Frontal cortex (tissue), 3 donors: ENCODE measurements at regions not wholly inside any gene's neighbourhood (a gene's known extent, or its start where the extent isn't known, plus 50 kb on each side); places are given as distances from the start of the nearest gene placed in this dataset.

Experiments
- DNase-seq, 2 donors: peaks; one replicate each; pipeline ENCODE4 v3.0.0; 2012; ENCODE audit warnings: low spot score in 2 of 2
- FAIRE-seq: peaks from 2 replicates; lab custom pipeline; 2012; peaks lifted over from hg19 to GRCh38; lab: Jason Lieb, UNC
- donor health status: control.
- donor health status: control.
- donor health status: control.

GRCh38 chrX:8873102-8873501, 71.9 kb upstream of the FAM9A start:
- no peak for DNase-seq

GRCh38 chrX:8870411-8870810, 69.2 kb upstream of the FAM9A start:
- no peak for FAIRE-seq
- DNase-seq, result no peak

More at GRCh38 chrX:8873102-8873501, 71.9 kb upstream of the FAM9A start:
- FAIRE-seq, result no peak

- FAIRE-seq (no peak), DNase-seq (no peak)
Observed at GRCh38 chrX:8869812-8870211, 68.6 kb upstream of the FAM9A start.

- DNase-seq, result no peak
- FAIRE-seq, result no peak
Observed at GRCh38 chrX:8868906-8869305, 67.7 kb upstream of the FAM9A start.

GRCh38 chrX:8868070-8868773, 67.0 kb upstream of the FAM9A start:
- FAIRE-seq, result no peak
- DNase-seq, result no peak

- no peak for DNase-seq
- no peak for FAIRE-seq
Observed at GRCh38 chrX:8867406-8867805, 66.2 kb upstream of the FAM9A start.

GRCh38 chrX:8864161-8864560, 63.0 kb upstream of the FAM9A start:
- DNase-seq (no peak), FAIRE-seq (no peak)

- FAIRE-seq (no peak), DNase-seq (no peak)
Observed at GRCh38 chrX:8861908-8862307, 60.7 kb upstream of the FAM9A start.

GRCh38 chrX:8851231-8851886, 50.2 kb upstream of the FAM9A start:
- FAIRE-seq, result no peak
- DNase-seq, result no peak
